ENCODE measurements at regions not wholly inside any gene's neighbourhood (a gene's known extent, or its start where the extent isn't known, plus 50 kb on each side); places are given as distances from the start of the nearest gene placed in this dataset.
"Not testable (repeated sequence)": the region's sequence is repeated elsewhere in the genome, so short reads cannot be mapped to it uniquely, and the experiment has no call there.

DNA sequence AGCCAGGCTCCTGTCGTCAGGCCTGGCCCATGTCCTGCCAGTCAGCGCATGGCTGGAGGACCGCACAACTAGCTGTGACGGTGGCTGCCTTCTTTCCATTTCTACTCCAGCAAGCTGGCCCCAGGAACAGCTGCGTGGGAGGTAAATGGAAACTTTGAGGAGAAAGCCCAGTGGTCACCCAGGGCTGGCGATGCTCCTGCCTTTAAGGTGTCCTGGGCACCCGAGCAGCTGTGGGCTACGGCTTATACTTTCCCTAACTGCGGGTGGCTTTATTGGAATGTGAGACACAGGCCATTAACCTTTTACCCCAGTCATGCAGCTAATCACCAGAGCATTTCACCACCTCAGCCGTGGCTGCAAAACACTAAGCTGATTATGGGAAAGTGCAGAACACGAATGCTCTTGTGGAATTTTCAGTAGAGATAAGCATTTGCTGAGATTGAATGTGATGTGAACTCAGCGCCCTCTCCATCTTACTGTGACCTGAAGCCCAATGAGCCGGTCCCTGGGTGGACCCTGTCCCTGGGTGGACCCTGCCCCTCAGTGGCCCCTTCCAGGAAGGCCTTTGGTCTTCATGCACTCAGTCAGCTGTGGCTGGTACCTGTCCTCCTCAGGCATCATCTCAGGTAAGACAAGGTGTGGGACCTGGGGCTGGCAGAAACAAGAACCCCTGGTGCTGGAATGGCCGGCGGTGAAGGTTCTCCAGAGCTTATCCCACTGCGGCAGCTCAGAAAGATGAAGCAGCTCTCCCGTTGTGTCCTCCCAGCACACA, 275.4 kb upstream of the HS6ST1 start:
- WGBS, 2 donors: 86 to 91% methylated on average over 17 of the region's 17 CpGs
- H3K4me3 ChIP-seq (ENCODE audit: low read depth in 1 of 2, low read length in 2 of 2): no peak overlapping the region
- H3K4me1 ChIP-seq (ENCODE audit: control insufficient read depth in 2 of 2, insufficient read depth in 2 of 2, low read length in 1 of 2): no peaks in the 10 kb centered on the region
- H3K27ac ChIP-seq (ENCODE audit: low read depth in 2 of 2, low read length in 1 of 2): no peak overlapping the region
- no peaks in the 10 kb centered on the region for H3K9me3 ChIP-seq (ENCODE audit: control insufficient read depth in 2 of 2, insufficient read depth in 1 of 2, low read depth in 1 of 2, low read length in 1 of 2)
- H3K36me3 ChIP-seq (ENCODE audit: control insufficient read depth in 2 of 2, insufficient read depth in 2 of 2, low read length in 1 of 2): no peaks in the 10 kb centered on the region
- no peaks in the 10 kb centered on the region for H3K27me3 ChIP-seq (ENCODE audit: control insufficient read depth in 1 of 2, insufficient read depth in 2 of 2, low read length in 2 of 2)

DNA sequence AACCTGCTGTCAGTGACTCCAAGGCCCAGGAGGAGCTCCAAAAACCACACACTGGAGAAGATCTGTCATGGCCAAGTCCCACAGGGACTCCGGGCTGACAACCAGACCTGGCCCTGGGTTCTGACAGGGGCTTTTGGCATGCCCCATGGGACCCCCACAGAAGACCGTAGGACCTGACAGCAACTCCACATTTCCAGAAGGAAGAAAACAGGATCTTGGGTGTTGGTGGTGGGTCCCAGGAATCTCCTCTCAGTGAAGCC, 275.9 kb upstream of the HS6ST1 start:
- 90 to 91% methylated on average over 2 of the region's 2 CpGs for WGBS, 2 donors
- H3K4me3 ChIP-seq (ENCODE audit: low read depth in 1 of 2, low read length in 2 of 2): no peak overlapping the region
- H3K27ac ChIP-seq (ENCODE audit: low read depth in 2 of 2, low read length in 1 of 2): no peak overlapping the region
- H3K4me1 ChIP-seq (ENCODE audit: control insufficient read depth in 2 of 2, insufficient read depth in 2 of 2, low read length in 1 of 2): no peaks in the 10 kb centered on the region
- H3K36me3 ChIP-seq (ENCODE audit: control insufficient read depth in 2 of 2, insufficient read depth in 2 of 2, low read length in 1 of 2): no peaks in the 10 kb centered on the region
- no peaks in the 10 kb centered on the region for H3K27me3 ChIP-seq (ENCODE audit: control insufficient read depth in 1 of 2, insufficient read depth in 2 of 2, low read length in 2 of 2)
- H3K9me3 ChIP-seq (ENCODE audit: control insufficient read depth in 2 of 2, insufficient read depth in 1 of 2, low read depth in 1 of 2, low read length in 1 of 2): no peaks in the 10 kb centered on the region

GRCh38 chr2:128594953-128595677, 276.4 kb upstream of the HS6ST1 start:
- Histone ChIP-seq H3K36me3 (ENCODE audit: control insufficient read depth in 2 of 2, insufficient read depth in 2 of 2, low read length in 1 of 2) (no peaks in the 10 kb centered on the region), H3K27me3 (ENCODE audit: control insufficient read depth in 1 of 2, insufficient read depth in 2 of 2, low read length in 2 of 2) (no peaks in the 10 kb centered on the region), H3K4me3 (ENCODE audit: low read depth in 1 of 2, low read length in 2 of 2) (no peak overlapping the region), H3K4me1 (ENCODE audit: control insufficient read depth in 2 of 2, insufficient read depth in 2 of 2, low read length in 1 of 2) (no peaks in the 10 kb centered on the region), H3K27ac (ENCODE audit: low read depth in 2 of 2, low read length in 1 of 2) (no peak overlapping the region), H3K9me3 (ENCODE audit: control insufficient read depth in 2 of 2, insufficient read depth in 1 of 2, low read depth in 1 of 2, low read length in 1 of 2) (no peaks in the 10 kb centered on the region)
- 75 to 90% methylated on average over 13 of the region's 13 CpGs for WGBS, 2 donors

DNA sequence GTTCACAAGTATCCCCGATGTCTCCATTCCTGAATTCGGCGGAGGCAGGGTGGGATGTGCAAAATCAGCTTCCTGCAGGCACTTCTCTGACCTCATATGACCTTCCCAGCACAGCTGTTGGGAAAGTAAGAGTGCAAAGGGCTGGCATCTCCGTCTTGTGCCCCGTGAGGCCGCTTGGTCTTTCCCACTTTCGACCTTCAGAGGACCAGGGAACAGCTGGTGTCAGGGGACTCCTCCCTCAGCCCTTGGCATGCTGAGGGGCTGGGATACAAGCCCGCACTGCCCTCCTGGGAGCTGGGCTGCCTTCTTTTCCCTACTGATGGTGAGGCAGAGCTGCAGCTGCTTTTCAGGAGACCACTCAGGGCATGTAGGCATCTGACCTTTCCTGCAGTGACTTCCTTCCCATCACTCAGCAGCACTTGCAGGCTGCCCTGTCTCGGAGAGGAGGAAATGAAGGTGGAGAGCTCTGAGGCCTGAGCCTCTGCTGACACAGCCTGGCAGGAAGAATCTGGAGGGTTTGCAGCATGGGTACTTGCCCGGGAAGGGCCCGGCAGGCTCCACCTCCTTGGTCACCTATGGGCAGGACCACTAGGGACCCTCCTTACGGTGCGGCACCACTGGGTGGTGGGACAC, 277.2 kb upstream of the HS6ST1 start:
- no peaks in the 10 kb centered on the region for H3K4me1 ChIP-seq (ENCODE audit: control insufficient read depth in 2 of 2, insufficient read depth in 2 of 2, low read length in 1 of 2)
- no peaks in the 10 kb centered on the region for H3K9me3 ChIP-seq (ENCODE audit: control insufficient read depth in 2 of 2, insufficient read depth in 1 of 2, low read depth in 1 of 2, low read length in 1 of 2)
- WGBS, 2 donors: 74 to 83% methylated on average over 13 of the region's 13 CpGs
- no peak overlapping the region for H3K4me3 ChIP-seq (ENCODE audit: low read depth in 1 of 2, low read length in 2 of 2)
- H3K36me3 ChIP-seq (ENCODE audit: control insufficient read depth in 2 of 2, insufficient read depth in 2 of 2, low read length in 1 of 2): no peaks in the 10 kb centered on the region
- H3K27me3 ChIP-seq (ENCODE audit: control insufficient read depth in 1 of 2, insufficient read depth in 2 of 2, low read length in 2 of 2): no peaks in the 10 kb centered on the region
- H3K27ac ChIP-seq (ENCODE audit: low read depth in 2 of 2, low read length in 1 of 2): no peak overlapping the region

DNA sequence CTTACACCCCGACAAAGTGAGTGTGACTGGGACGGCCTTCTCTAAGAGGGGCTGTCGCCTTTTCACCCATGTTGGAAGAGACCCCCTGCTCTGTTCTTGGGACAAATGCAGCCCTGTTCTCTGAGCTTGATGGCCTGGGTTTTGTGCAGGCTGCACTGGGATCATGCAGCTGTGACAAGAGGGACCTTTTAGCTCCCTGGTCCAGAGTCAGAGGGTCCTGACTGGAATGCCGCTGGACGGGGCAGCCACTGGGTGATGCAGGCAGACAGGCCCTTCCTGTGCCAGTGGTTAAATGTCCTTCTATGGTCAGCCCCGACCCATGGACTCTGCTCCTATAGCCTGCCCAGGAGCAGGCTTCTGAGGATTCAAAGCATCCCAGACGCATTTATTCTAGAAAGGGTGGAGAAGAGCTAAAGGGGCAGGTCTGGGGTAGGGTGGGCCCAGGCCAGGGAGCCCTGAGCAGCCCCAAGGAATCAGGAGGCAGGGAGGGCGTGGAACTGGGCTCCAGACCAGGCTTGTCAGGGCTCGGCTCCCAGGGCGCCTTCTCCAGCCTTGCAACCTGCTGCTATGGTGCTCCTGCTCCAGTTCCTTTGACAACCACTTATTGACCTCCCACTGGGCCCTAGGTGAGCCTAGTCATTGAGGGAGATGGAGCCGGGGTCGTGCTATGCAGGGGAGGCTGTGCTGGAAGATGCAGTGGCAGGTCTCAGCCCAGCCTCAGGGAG, 277.9 kb upstream of the HS6ST1 start:
- no peak overlapping the region for H3K4me3 ChIP-seq (ENCODE audit: low read depth in 1 of 2, low read length in 2 of 2)
- H3K4me1 ChIP-seq (ENCODE audit: control insufficient read depth in 2 of 2, insufficient read depth in 2 of 2, low read length in 1 of 2): no peaks in the 10 kb centered on the region
- WGBS, 2 donors: 89 to 90% methylated on average over 12 of the region's 12 CpGs
- no peak overlapping the region for H3K27ac ChIP-seq (ENCODE audit: low read depth in 2 of 2, low read length in 1 of 2)
- H3K9me3 ChIP-seq (ENCODE audit: control insufficient read depth in 2 of 2, insufficient read depth in 1 of 2, low read depth in 1 of 2, low read length in 1 of 2): no peaks in the 10 kb centered on the region
- H3K27me3 ChIP-seq (ENCODE audit: control insufficient read depth in 1 of 2, insufficient read depth in 2 of 2, low read length in 2 of 2): no peaks in the 10 kb centered on the region
- no peaks in the 10 kb centered on the region for H3K36me3 ChIP-seq (ENCODE audit: control insufficient read depth in 2 of 2, insufficient read depth in 2 of 2, low read length in 1 of 2)

- no peaks in the 10 kb centered on the region for H3K27me3 ChIP-seq (ENCODE audit: control insufficient read depth in 1 of 2, insufficient read depth in 2 of 2, low read length in 2 of 2)
- WGBS, 2 donors: 89 to 92% methylated on average over 9 of the region's 9 CpGs
- H3K4me3 ChIP-seq (ENCODE audit: low read depth in 1 of 2, low read length in 2 of 2): no peak overlapping the region
- no peaks in the 10 kb centered on the region for H3K9me3 ChIP-seq (ENCODE audit: control insufficient read depth in 2 of 2, insufficient read depth in 1 of 2, low read depth in 1 of 2, low read length in 1 of 2)
- no peaks in the 10 kb centered on the region for H3K36me3 ChIP-seq (ENCODE audit: control insufficient read depth in 2 of 2, insufficient read depth in 2 of 2, low read length in 1 of 2)
- no peak overlapping the region for H3K27ac ChIP-seq (ENCODE audit: low read depth in 2 of 2, low read length in 1 of 2)
- H3K4me1 ChIP-seq (ENCODE audit: control insufficient read depth in 2 of 2, insufficient read depth in 2 of 2, low read length in 1 of 2): no peaks in the 10 kb centered on the region
These were observed 278.6 kb upstream of the HS6ST1 start for GRCh38 chr2:128597121-128597762.

DNA sequence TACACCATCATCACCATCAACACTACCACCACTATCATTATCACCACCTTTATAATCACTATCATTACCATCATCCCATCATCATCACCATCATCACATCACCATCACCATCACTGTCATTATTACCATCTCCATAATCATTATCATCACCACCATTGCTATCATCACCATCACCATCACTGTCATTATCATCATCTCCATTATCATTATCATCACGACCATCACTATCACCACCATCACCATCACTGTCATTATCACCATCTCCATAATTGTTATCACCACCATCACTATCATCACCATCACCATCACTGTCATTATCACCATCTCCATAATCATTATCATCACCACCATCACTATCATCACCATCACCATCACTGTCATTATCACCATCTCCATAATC, 279.6 kb upstream of the HS6ST1 start:
- H3K9me3 ChIP-seq (ENCODE audit: control insufficient read depth in 2 of 2, insufficient read depth in 1 of 2, low read depth in 1 of 2, low read length in 1 of 2); H3K27ac ChIP-seq (ENCODE audit: low read depth in 2 of 2, low read length in 1 of 2); H3K4me1 ChIP-seq (ENCODE audit: control insufficient read depth in 2 of 2, insufficient read depth in 2 of 2, low read length in 1 of 2); H3K4me3 ChIP-seq (ENCODE audit: low read depth in 1 of 2, low read length in 2 of 2); H3K27me3 ChIP-seq (ENCODE audit: control insufficient read depth in 1 of 2, insufficient read depth in 2 of 2, low read length in 2 of 2); H3K36me3 ChIP-seq (ENCODE audit: control insufficient read depth in 2 of 2, insufficient read depth in 2 of 2, low read length in 1 of 2): not testable (repeated sequence)
- WGBS, 2 donors: 85 to 90% methylated on average over 1 of the region's 1 CpG

DNA sequence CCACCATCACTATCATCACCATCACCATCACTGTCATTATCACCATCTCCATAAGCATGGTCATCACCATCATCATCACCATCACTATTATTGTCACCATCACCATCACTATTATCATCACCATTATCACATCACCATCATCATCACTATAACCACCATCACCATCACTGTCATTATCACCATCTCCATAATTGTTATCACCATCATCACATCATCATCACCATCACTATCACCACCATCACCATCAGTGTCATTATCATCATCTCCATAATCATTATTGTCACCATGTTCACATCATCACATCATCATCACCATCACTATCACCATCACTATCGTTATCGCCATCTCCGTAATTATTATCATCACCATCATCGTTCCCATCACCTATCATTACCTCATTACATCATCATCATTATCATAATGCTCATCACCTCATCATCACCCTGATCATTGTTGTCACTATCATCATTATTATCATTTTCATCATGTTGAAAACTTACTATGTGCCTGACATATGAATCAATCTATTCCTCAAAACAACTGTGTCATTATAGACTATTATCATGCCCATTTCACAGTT, 280.3 kb upstream of the HS6ST1 start:
- Histone ChIP-seq H3K27me3 (ENCODE audit: control insufficient read depth in 1 of 2, insufficient read depth in 2 of 2, low read length in 2 of 2) (no peaks in the 10 kb centered on the region), H3K9me3 (ENCODE audit: control insufficient read depth in 2 of 2, insufficient read depth in 1 of 2, low read depth in 1 of 2, low read length in 1 of 2) (no peaks in the 10 kb centered on the region), H3K36me3 (ENCODE audit: control insufficient read depth in 2 of 2, insufficient read depth in 2 of 2, low read length in 1 of 2) (no peaks in the 10 kb centered on the region), H3K27ac (ENCODE audit: low read depth in 2 of 2, low read length in 1 of 2) (no peak overlapping the region), H3K4me1 (ENCODE audit: control insufficient read depth in 2 of 2, insufficient read depth in 2 of 2, low read length in 1 of 2) (no peaks in the 10 kb centered on the region), H3K4me3 (ENCODE audit: low read depth in 1 of 2, low read length in 2 of 2) (no peak overlapping the region)
- WGBS, 2 donors: 95 to 96% methylated on average over 4 of the region's 4 CpGs

GRCh38 chr2:128599700-128600099, 281.0 kb upstream of the HS6ST1 start:
- no peak overlapping the region for H3K4me3 ChIP-seq (ENCODE audit: low read depth in 1 of 2, low read length in 2 of 2)
- no peaks in the 10 kb centered on the region for H3K27me3 ChIP-seq (ENCODE audit: control insufficient read depth in 1 of 2, insufficient read depth in 2 of 2, low read length in 2 of 2)
- no peaks in the 10 kb centered on the region for H3K9me3 ChIP-seq (ENCODE audit: control insufficient read depth in 2 of 2, insufficient read depth in 1 of 2, low read depth in 1 of 2, low read length in 1 of 2)
- H3K27ac ChIP-seq (ENCODE audit: low read depth in 2 of 2, low read length in 1 of 2): no peak overlapping the region
- no peaks in the 10 kb centered on the region for H3K36me3 ChIP-seq (ENCODE audit: control insufficient read depth in 2 of 2, insufficient read depth in 2 of 2, low read length in 1 of 2)
- no peaks in the 10 kb centered on the region for H3K4me1 ChIP-seq (ENCODE audit: control insufficient read depth in 2 of 2, insufficient read depth in 2 of 2, low read length in 1 of 2)
- 88 to 96% methylated on average over 8 of the region's 8 CpGs for WGBS, 2 donors
